BJ (cell line): ENCODE measurements at regions not wholly inside any gene's neighbourhood (a gene's known extent, or its start where the extent isn't known, plus 50 kb on each side); places are given as distances from the start of the nearest gene placed in this dataset.
"Not testable (repeated sequence)": the region's sequence is repeated elsewhere in the genome, so short reads cannot be mapped to it uniquely, and the experiment has no call there.

ENCODE experiments used
- CTCF ChIA-PET: fragments of 350-600 bp; formaldehyde crosslinking; extraction: SDS; loops from one replicate; lab custom pipeline; 2021; ENCODE audit warnings: antibody characterized with exemption, inconsistent platforms; lab: Yijun Ruan, JAX
- POLR2A ChIA-PET: fragments of 300-600 bp; sonication (Branson Sonifier 250); formaldehyde crosslinking; extraction: SDS; loops from one replicate; lab custom pipeline; 2021; ENCODE audit warnings: antibody characterized with exemption; lab: Charles Lee
- DNase-seq: peaks from one replicate; pipeline ENCODE4 v3.0.0-alpha.2; 2011; ENCODE audit warnings: low read depth
- H3K27me3 ChIP-seq: 2 replicates; pipeline ENCODE4 v1.6.0; 2011; ENCODE audit warnings: low read length; ENCODE audit not compliant: control insufficient read depth, insufficient read depth
- H3K36me3 ChIP-seq: 2 replicates; pipeline ENCODE4 v1.5.1; 2011; ENCODE audit warnings: low read length; ENCODE audit not compliant: control insufficient read depth, insufficient read depth
- H3K4me3 ChIP-seq: 2 replicates; pipeline ENCODE4 v1.5.1; 2011; ENCODE audit warnings: low read depth, mild to moderate bottlenecking, control low read depth, low read length
- TF ChIP-seq, protein P1 (sequence below): IDR thresholded peaks from 2 replicates; pipeline ENCODE4 v1.5.1; 2011; ENCODE audit warnings: low read depth, mild to moderate bottlenecking, control low read depth, inconsistent platforms, low read length, moderate library complexity; ENCODE audit not compliant: insufficient read depth

DNA sequence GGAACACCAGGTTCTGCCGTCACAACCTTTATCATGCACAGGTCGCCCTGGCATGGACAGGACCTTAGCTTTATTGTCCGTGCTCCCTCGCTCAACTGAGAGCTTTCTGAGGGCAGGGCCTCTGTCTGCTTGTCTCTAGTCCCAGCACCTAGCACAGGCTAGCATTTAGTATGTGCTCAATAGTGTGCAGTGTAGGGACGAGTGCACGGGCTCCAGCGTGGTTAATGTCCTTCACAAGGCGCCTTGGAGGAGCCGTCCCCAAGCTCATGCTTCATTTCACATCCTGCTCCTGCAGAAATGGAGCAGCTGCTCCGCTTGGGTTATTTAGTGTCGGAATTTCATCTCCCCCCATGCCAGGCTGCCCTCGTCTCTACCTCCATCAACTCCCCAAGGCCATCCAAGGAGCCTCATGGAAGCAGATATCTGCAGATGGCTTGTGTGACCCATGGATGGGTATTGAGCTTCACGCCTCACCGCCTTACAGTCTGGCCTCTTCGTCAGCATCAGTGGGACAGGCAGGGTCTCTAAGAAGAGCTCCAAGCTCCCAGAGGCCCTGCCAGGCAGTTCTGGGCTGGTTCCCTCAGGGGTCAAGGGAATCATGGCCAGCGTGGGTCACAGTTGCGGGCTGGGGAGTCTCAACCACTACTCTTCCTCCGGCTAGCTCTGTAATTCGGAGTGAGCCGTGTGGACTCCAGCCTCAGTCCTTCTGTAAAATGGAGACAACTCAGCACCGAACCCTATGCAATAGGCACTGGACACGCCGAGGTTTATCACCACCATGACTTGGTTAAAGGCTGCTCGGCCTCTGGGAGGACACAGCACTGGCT is 60.8 kb upstream of the APCDD1L start:
- H3K4me3 ChIP-seq: no peak overlapping the region
- DNase-seq: no peak
- ChIA-PET POLR2A (no interaction called here), CTCF (interaction anchor here (1.1 to 1.3 kb wide), 2 partner anchors 12 to 45 kb away, joined by 3 read pairs; no protein-coding TSS in a partner anchor)
- TF ChIP-seq, protein P1, sequence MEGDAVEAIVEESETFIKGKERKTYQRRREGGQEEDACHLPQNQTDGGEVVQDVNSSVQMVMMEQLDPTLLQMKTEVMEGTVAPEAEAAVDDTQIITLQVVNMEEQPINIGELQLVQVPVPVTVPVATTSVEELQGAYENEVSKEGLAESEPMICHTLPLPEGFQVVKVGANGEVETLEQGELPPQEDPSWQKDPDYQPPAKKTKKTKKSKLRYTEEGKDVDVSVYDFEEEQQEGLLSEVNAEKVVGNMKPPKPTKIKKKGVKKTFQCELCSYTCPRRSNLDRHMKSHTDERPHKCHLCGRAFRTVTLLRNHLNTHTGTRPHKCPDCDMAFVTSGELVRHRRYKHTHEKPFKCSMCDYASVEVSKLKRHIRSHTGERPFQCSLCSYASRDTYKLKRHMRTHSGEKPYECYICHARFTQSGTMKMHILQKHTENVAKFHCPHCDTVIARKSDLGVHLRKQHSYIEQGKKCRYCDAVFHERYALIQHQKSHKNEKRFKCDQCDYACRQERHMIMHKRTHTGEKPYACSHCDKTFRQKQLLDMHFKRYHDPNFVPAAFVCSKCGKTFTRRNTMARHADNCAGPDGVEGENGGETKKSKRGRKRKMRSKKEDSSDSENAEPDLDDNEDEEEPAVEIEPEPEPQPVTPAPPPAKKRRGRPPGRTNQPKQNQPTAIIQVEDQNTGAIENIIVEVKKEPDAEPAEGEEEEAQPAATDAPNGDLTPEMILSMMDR: no peak
- peaks cover 8% of the 10 kb centered on the region for H3K27me3 ChIP-seq
- H3K36me3 ChIP-seq: no peaks in the 10 kb centered on the region

DNA sequence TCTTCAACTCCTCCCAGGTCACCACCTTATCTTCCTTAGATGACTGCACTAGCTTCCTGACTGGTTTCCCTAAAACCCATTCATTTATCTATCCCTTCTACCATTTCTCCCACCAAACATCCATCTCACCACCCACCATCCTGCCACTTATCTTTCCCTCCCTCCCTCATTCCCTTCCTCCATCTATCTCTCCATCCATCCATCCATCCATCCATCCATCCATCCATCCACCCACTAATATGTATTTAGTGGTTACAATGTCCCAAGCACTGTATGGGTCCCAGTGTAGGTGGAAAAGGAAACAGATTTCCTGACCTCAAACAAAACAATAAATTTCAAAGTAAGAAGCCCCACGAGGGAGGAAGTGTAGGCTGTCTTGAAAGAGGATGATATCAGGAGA is 59.3 kb upstream of the APCDD1L start:
- Histone ChIP-seq H3K4me3 (no peak overlapping the region), H3K36me3 (no peaks in the 10 kb centered on the region), H3K27me3 (peaks cover 8% of the 10 kb centered on the region)
- TF ChIP-seq, protein P1: no peak
- ChIA-PET CTCF (interaction anchor here (1.3 kb wide), 1 partner anchor 11 kb away, joined by 3 read pairs; no protein-coding TSS in a partner anchor), POLR2A (no interaction called here)
- DNase-seq: no peak

DNA sequence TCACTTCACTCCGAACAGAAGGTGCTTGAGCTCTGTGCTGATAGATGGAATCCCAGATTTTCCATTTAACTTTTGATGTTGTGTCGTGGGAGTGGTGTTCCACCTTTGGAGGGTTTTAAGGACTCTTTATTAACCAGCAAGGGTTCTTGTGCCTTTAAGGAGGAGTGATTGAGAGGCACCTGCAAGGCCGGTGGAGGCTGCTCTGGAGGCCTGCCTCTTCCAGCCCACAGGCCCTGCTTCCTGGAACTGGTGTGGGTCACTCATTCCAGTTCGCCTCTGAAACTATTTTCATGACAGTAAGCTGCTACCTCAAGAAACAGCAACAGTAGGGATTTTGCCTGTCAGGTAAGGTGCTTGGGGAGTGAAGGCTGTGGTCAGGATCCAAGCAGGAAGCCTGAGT is 58.8 kb upstream of the APCDD1L start:
- H3K36me3 ChIP-seq: no peaks in the 10 kb centered on the region
- CTCF ChIA-PET: no interaction called here
- peaks cover 8% of the 10 kb centered on the region for H3K27me3 ChIP-seq
- no peak overlapping the region for H3K4me3 ChIP-seq
- POLR2A ChIA-PET: no interaction called here
- TF ChIP-seq, protein P1: no peak
- no peak for DNase-seq

DNA sequence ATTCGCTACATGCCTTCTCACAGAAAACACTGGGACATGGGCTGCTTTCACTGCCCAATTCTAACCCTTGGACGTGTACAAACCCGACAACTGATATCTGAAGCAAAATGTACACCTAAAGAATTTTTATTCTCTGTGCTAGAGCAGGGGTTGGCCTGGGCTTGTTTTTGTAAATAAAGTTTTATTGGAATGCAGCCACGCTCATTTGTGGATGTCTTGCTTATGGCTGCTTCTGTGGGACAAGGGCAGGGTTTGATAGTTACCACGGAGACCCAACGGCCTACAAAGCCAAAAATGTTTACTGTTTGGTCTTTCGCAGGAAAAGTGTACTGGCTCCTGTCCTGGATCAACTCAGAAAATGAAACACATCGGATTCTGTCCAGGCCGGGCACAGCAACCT is 58.1 kb upstream of the APCDD1L start:
- TF ChIP-seq, protein P1: no peak
- Histone ChIP-seq H3K36me3 (no peaks in the 10 kb centered on the region), H3K4me3 (no peak overlapping the region), H3K27me3 (peaks cover 8% of the 10 kb centered on the region)
- CTCF ChIA-PET: no interaction called here
- DNase-seq: no peak
- POLR2A ChIA-PET: no interaction called here

DNA sequence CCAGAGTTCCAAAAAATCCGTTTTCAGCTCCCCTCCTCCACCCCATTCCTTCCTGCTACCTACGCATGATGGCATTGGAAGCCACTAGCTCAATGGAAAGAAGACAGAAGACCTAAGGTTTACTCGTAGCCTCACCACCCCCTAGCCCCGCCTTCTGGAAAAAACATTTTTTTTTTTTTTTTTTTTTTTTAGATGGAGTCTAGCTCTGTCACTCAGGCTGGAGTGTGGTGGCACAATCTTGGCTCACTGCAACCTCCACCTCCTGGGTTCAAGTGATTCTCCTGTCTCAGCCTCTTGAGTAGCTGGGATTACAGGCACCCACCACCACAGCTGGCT is 57.2 kb upstream of the APCDD1L start:
- CTCF ChIA-PET: interaction anchor here (0.9 kb wide), 1 partner anchor 13 kb away, joined by 3 read pairs; no protein-coding TSS in a partner anchor

More for the DNA sequence above, 57.2 kb upstream of the APCDD1L start:
- H3K27me3 ChIP-seq, H3K4me3 ChIP-seq, H3K36me3 ChIP-seq, DNase-seq, POLR2A ChIA-PET: not testable (repeated sequence)
